Spinal cord (tissue), 9 donors: ENCODE measurements at regions not wholly inside any gene's neighbourhood (a gene's known extent, or its start where the extent isn't known, plus 50 kb on each side); places are given as distances from the start of the nearest gene placed in this dataset.

Source experiments
- DNase-seq, 6 donors: peaks; one replicate each; pipeline versions ENCODE4 v3.0.0 to v3.0.0-alpha.2; 2013 to 2015; ENCODE audit warnings: low spot score in 6 of 6, low read depth in 4 of 6
- H3K27ac ChIP-seq: one replicate; pipeline ENCODE4 v1.5.1; 2013; ENCODE audit warnings: low read depth, low read length, control low read depth
- H3K27me3 ChIP-seq: one replicate; pipeline ENCODE4 v1.6.1; 2013; ENCODE audit warnings: low read length; ENCODE audit not compliant: control insufficient read depth, insufficient read depth
- H3K36me3 ChIP-seq: one replicate; pipeline ENCODE4 v1.6.1; 2013; ENCODE audit warnings: low read length; ENCODE audit not compliant: control insufficient read depth, insufficient read depth
- H3K4me1 ChIP-seq: one replicate; pipeline ENCODE4 v1.6.1; 2013; ENCODE audit warnings: low read length; ENCODE audit not compliant: control insufficient read depth, insufficient read depth
- H3K4me3 ChIP-seq: one replicate; pipeline ENCODE4 v1.5.1; 2013; ENCODE audit warnings: low read depth, low read length, control low read depth
- H3K9me3 ChIP-seq: one replicate; pipeline ENCODE4 v1.6.1; 2013; ENCODE audit warnings: low read length; ENCODE audit not compliant: control insufficient read depth, insufficient read depth
- WGBS: methylation state at CpG from one replicate; pipeline ENCODE4 v1.1.5; 2013; ENCODE audit warnings: missing lambda C conversion rate; ENCODE audit not compliant: insufficient coverage; 5-methylcytosine and 5-hydroxymethylcytosine counted together
- donor health status: healthy.

DNA sequence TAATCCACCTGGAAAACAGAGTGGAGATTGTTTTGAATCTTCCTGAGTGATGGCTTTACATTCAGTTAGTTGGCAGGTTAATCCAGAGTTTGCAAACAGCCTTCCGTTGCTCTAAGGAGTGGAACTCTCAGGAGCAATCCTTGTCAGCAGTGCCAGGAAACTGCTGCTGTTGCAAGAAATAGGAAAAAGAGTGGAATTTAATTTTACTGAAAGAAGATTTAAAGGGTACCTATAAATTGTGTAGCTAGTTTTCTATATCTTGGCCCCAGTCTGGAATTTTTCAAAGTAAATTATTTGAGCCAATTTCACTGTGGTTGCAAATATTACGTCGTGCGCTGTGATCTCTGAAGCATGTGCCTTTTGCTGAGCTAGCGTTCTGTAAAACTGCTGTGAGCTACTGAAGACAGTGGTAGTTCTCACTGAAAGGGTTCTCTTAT lies 55.5 kb upstream of the SLC5A12 start:
- 30% methylated on average over 2 of the region's 5 CpGs for WGBS
- no peaks in the 10 kb centered on the region for H3K36me3 ChIP-seq
- no peaks in the 10 kb centered on the region for H3K9me3 ChIP-seq
- DNase-seq = peak in 2 of 6 donors; percentile 39 to 74
- no peaks in the 10 kb centered on the region for H3K27me3 ChIP-seq
- no peak overlapping the region for H3K4me3 ChIP-seq
- no peaks in the 10 kb centered on the region for H3K4me1 ChIP-seq
- peak overlapping the region; percentile 16 for H3K27ac ChIP-seq

DNA sequence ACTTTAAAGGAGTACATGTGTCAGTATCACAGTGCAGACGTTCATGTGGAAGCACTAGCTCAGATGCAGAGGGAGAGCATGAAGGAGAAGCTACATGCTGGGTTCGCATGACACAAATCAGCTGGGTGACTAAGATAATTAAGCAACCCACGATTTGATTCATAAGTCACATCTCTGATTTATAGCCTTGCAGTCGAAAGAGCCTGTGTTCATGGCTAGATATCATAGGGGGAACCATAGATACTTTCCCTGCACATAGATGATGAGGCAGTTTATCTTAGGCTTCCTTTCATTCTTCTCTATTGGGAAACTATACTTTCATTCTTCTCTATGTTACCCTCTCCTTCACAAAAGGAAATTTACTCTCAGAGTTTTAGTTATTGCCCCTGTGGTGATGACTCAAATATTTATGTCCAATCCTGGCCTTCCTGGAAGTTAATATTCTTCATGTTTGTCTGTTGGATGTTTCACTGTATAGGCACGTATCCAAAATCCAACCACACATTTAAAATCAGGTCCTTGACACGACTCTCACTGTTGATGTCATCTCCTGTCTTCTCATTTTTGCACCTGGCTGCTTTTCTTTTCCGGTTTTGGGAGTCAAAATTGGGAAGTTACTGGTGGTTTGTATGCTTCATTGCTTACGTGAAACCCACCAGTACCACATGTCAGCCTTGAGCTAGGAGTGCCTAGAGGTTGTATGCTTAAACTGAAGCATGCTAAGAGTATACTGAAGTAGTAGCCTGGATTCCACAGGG lies 56.3 kb upstream of the SLC5A12 start:
- Histone ChIP-seq H3K36me3 (no peaks in the 10 kb centered on the region), H3K4me3 (no peak overlapping the region), H3K4me1 (no peaks in the 10 kb centered on the region), H3K27ac (peak overlapping the region; percentile 16), H3K27me3 (no peaks in the 10 kb centered on the region), H3K9me3 (no peaks in the 10 kb centered on the region)
- no peak for DNase-seq
- 20% methylated on average over 1 of the region's 8 CpGs for WGBS

DNA sequence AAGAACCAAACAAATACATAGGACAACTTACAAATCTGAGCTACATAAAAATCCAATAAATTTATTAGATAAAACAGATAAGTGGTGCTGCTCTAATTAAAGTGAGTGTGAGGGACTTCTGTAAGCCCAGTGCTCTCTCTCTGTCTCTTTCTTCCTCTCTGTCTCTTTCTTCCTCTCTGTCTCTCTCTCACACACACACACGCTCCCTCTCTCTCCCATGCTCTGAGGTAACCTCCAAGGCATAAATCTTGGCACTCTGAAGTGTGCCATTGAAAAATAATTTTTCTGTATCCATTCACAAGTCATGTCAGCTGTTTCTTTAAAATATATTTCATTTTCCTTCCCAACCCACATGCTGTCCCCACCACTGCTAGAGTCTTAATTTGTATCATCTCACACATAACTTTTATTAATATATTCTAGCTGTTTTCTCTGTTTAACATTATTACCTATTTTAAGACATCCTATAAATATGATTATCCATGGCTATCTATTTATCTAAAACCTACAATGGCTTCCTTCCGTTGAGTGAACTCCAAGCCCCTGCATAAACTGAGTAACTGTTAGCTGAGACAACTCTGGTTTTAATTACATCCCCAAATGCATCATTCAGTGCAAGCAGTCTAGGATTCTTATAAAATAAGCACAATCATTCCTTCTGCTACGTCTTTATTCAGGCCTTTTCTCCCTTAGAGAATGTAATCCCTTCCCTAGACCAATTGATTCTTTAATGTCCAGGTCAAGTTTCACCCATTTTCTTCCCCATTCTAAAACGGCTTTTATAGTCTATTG lies 57.4 kb upstream of the SLC5A12 start:
- H3K9me3 ChIP-seq = peaks cover 9% of the 10 kb centered on the region
- no peak overlapping the region for H3K4me3 ChIP-seq
- no peaks in the 10 kb centered on the region for H3K27me3 ChIP-seq
- no peaks in the 10 kb centered on the region for H3K4me1 ChIP-seq
- DNase-seq = no peak
- 67% methylated on average over 1 of the region's 4 CpGs for WGBS
- no peaks in the 10 kb centered on the region for H3K36me3 ChIP-seq
- H3K27ac ChIP-seq = no peak overlapping the region

DNA sequence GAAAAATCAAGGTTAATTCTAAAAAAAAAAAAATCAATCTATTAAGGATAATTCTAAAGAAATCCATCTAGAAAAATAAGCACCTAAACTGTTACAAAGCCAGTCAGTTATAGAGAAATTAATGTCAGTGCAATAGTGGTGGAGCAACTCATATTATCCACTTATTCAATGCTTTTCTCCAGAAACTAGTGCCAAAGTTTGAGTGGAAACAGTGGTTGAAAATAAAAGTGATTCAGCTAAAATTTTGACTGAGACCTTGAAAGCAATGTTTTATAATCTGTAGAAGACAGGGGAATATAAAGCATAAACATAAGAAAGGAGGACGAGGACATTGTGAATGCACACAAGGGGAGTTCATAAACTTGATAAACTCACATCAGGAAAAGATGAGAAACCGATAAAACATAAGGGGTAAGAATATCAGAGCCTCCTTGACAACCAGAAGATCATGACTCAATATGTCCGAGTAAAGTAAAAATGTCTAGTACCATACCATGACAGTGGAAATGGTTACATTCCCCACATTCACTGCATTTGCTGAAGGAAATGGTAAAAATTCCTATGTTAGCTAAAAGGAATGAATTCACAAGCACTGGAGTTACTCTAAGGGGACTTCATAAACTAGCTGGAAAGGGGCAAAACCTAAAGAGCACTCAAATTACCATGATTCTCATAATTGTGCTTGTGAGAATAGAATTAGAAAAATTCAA lies 58.7 kb upstream of the SLC5A12 start:
- WGBS = 100% methylated on average over 1 of the region's 3 CpGs
- Histone ChIP-seq H3K36me3 (no peaks in the 10 kb centered on the region), H3K27ac (no peak overlapping the region), H3K27me3 (no peaks in the 10 kb centered on the region), H3K4me1 (no peaks in the 10 kb centered on the region), H3K4me3 (no peak overlapping the region), H3K9me3 (peaks cover 10% of the 10 kb centered on the region)
- DNase-seq = no peak

DNA sequence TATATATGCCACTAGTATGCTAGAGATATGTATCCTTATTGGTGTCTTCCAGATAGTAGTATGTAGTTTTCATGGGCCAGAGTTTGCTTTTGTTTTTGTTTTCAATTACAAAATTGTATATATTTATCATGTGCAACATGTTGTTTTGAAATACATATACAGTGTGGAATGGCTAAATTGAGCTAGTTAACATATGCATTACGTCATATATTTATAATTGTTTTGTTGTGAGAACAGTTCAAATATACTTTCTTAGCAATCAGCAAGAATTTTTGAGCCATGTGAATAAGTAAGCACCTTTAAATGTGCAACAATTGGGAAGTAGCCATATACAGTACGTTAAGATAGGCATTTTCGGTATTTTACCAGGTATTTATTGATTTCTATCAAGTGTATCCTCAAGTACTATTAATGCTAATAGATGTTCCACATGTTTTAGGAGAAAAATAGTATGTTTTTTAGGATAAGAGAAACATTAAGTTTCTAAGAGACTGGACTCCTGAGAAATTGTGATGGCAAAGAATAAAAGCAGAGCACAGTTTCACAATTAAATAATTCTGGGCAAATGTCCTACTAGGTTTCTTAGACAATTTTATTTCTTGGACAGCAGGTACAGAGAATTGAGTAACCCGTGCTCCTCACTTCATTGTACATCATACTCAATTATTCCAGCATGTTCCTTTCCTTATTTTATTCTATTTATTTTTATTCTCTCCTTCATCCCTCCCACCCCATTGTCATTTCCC lies 60.5 kb upstream of the SLC5A12 start:
- WGBS = no CpG with 5 or more reads among the region's 4 CpGs
- Histone ChIP-seq H3K4me1 (no peaks in the 10 kb centered on the region), H3K9me3 (peaks cover 10% of the 10 kb centered on the region), H3K27ac (no peak overlapping the region), H3K4me3 (no peak overlapping the region), H3K36me3 (no peaks in the 10 kb centered on the region), H3K27me3 (no peaks in the 10 kb centered on the region)
- no peak for DNase-seq

DNA sequence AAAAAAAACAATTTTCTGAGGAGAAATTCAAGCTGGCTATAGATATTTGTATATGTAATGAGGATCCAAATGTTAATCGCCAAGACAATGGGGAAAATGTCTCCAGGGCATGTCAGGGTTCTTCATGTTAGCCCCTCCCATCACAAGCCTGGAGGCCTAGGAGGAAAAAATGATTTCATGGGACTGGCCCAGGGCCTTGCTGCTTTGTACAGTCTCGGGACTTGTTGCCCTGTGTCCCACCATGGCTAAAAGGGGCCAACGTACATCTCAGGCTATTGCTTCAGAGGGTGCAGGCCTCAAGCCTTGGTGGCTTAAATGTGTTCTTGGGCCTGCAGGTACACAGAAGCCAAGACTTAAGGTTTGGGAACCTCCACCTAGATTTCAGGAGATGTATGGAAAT lies 62.1 kb upstream of the SLC5A12 start:
- H3K27ac ChIP-seq = no peak overlapping the region
- no peaks in the 10 kb centered on the region for H3K4me1 ChIP-seq
- H3K4me3 ChIP-seq = no peak overlapping the region
- H3K27me3 ChIP-seq = no peaks in the 10 kb centered on the region
- H3K36me3 ChIP-seq = no peaks in the 10 kb centered on the region
- no peak for DNase-seq
- H3K9me3 ChIP-seq = peaks cover 10% of the 10 kb centered on the region
- WGBS = 92% methylated on average over 3 of the region's 3 CpGs

DNA sequence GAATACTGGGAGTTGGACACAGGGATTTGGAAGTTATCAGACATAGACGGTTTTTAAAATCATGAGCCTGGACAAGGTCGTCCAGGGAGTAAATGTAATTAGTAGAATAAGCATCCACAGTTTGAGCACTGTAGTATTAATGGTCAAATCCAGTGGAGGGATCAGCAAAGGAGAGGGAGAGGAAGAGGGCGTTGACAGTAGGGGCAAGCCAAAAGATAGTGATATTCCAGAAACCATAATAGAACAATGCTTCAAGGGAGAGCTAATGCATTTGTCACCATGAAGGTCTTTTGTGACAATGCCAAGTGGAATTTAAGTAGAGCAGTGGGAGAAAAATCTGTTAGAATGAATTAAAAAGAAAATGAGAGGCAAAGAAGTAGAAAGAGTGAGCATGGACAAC lies 68.9 kb upstream of the SLC5A12 start:
- H3K27ac ChIP-seq = no peak overlapping the region
- no peaks in the 10 kb centered on the region for H3K36me3 ChIP-seq
- DNase-seq = no peak
- H3K4me1 ChIP-seq = no peaks in the 10 kb centered on the region
- H3K9me3 ChIP-seq = no peaks in the 10 kb centered on the region
- WGBS = 68% methylated on average over 2 of the region's 3 CpGs
- no peaks in the 10 kb centered on the region for H3K27me3 ChIP-seq
- no peak overlapping the region for H3K4me3 ChIP-seq

DNA sequence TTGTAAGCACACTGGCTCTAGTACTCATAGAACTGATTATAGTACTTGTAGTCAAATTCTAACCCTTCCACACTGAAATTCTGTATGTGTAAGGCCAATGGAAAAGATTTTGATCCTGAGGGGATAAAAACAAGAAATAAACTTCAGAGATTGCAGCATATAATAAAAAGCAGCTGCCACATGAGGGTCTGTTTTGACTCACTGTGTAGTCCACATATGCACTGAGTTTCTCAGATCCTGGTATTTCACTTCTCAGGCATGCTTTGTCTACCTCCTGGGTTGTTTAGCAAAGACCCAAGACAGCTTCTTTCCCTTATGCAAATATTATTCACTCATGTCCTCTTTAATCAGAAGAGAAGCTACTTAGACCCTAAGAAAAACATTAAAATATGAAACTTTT lies 71.1 kb upstream of the SLC5A12 start:
- no peak for DNase-seq
- H3K27ac ChIP-seq = no peak overlapping the region
- no peaks in the 10 kb centered on the region for H3K36me3 ChIP-seq
- no peaks in the 10 kb centered on the region for H3K4me1 ChIP-seq
- no peak overlapping the region for H3K4me3 ChIP-seq
- no peaks in the 10 kb centered on the region for H3K27me3 ChIP-seq
- no peaks in the 10 kb centered on the region for H3K9me3 ChIP-seq

DNA sequence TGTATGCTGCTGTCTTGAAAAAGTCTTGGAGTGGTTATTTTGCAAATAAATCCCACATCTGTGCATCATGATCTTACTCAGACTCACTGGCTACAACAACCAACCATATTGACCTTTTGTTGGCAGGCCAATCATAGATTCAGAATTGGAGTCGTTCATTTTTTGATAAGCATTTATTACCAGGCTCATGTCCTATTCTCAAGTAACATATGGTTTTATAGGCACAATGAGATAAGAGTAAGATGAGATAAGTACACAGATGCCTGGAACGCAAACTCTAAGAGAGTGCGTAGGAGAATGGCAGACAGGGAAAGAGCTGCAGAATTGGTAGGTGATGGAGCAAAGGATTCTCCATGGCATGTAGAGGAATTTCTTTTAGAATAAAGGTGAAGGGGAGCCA lies 71.6 kb upstream of the SLC5A12 start:
- no peaks in the 10 kb centered on the region for H3K27me3 ChIP-seq
- WGBS = 92% methylated on average over 2 of the region's 3 CpGs
- H3K4me1 ChIP-seq = no peaks in the 10 kb centered on the region
- H3K36me3 ChIP-seq = no peaks in the 10 kb centered on the region
- H3K4me3 ChIP-seq = no peak overlapping the region
- DNase-seq = no peak
- no peak overlapping the region for H3K27ac ChIP-seq
- H3K9me3 ChIP-seq = no peaks in the 10 kb centered on the region
